GM12878 (cell line): ENCODE measurements at regions not wholly inside any gene's neighbourhood (a gene's known extent, or its start where the extent isn't known, plus 50 kb on each side); places are given as distances from the start of the nearest gene placed in this dataset.

Source experiments
- ATAC-seq: fragments of 200-7000 bp; cut with Tn5 transposase; 3 replicates; pipeline ENCODE4 v1.9.1; 2020; ENCODE audit warnings: mild to moderate bottlenecking, moderate library complexity
- BruUV-seq: library from RNA; stranded (reverse); fragments of 400-500 nt; replicated peaks from 2 replicates; lab custom pipeline; 2021; lab: Mats Ljungman, UMichigan
- CTCF ChIA-PET: fragments of 300-600 bp; sonication (Branson Sonifier 250); formaldehyde crosslinking; extraction: SDS; loops from one replicate; lab custom pipeline; 2021; ENCODE audit warnings: inconsistent platforms; lab: Yijun Ruan, JAX
- POLR2A ChIA-PET: fragments of 350-600 bp; formaldehyde crosslinking; extraction: SDS; loops from one replicate; lab custom pipeline; 2021; ENCODE audit warnings: inconsistent platforms; lab: Charles Lee
- RAD21 ChIA-PET: fragments of 300-600 bp; sonication (Branson Sonifier 250); formaldehyde crosslinking; loops from one replicate; lab custom pipeline; 2023; ENCODE audit warnings: antibody characterized with exemption; ENCODE audit not compliant: unreplicated experiment; lab: Charles Lee
- SMC1A ChIA-PET: fragments of 300-600 bp; sonication (Branson Sonifier 250); formaldehyde crosslinking; loops from one replicate; lab custom pipeline; 2023; ENCODE audit not compliant: unreplicated experiment, uncharacterized antibody; lab: Charles Lee
- DNase-seq: peaks from one replicate; pipeline ENCODE4 v3.0.0-alpha.2; 2011; ENCODE audit warnings: low read depth, low spot score
- FAIRE-seq: peaks from 3 replicates; lab custom pipeline; 2011; peaks lifted over from hg19 to GRCh38; lab: Jason Lieb, UNC
- H2AFZ ChIP-seq: 2 replicates; pipeline ENCODE4 v1.6.0; 2011; ENCODE audit warnings: low read depth, low read length, control low read depth; ENCODE audit not compliant: control insufficient read depth
- H3K27ac ChIP-seq: 2 replicates; pipeline ENCODE4 v1.5.1; 2011; ENCODE audit warnings: control low read depth; ENCODE audit not compliant: control insufficient read depth, insufficient read depth
- H3K27me3 ChIP-seq, 2 experiments: replicated peaks in 1 of 2; 2 replicates each; pipeline versions ENCODE4 v1.6.0 to v1.6.1; 2011; ENCODE audit warnings: low read length in 1 of 2; ENCODE audit not compliant: control insufficient read depth in 2 of 2, insufficient read depth in 2 of 2
- H3K36me3 ChIP-seq, 2 experiments: 2 replicates each; pipeline ENCODE4 v1.5.1; 2011; ENCODE audit warnings: low read length in 1 of 2; ENCODE audit not compliant: control insufficient read depth in 2 of 2, insufficient read depth in 2 of 2
- H3K4me1 ChIP-seq: 2 replicates; pipeline ENCODE4 v1.6.1; 2011; ENCODE audit warnings: mild to moderate bottlenecking, low read length, moderate library complexity, mixed read lengths; ENCODE audit not compliant: control insufficient read depth, insufficient read depth
- H3K4me2 ChIP-seq: 2 replicates; pipeline ENCODE4 v1.6.0; 2011; ENCODE audit warnings: control low read depth; ENCODE audit not compliant: control insufficient read depth, insufficient read depth
- H3K4me3 ChIP-seq: fragments of 200-600 bp; sonication (generic); 2 replicates; pipeline ENCODE4 v1.5.1; 2016
- H3K79me2 ChIP-seq: 2 replicates; pipeline ENCODE4 v1.6.0; 2011; ENCODE audit warnings: low read length; ENCODE audit not compliant: control insufficient read depth, insufficient read depth
- H3K9ac ChIP-seq: 2 replicates; pipeline ENCODE4 v1.8.0; 2011; ENCODE audit warnings: low read length, control low read depth, mixed read lengths; ENCODE audit not compliant: control insufficient read depth, insufficient read depth
- H3K9me3 ChIP-seq: replicated peaks from 3 replicates; pipeline ENCODE4 v1.5.1; 2011; ENCODE audit warnings: mild to moderate bottlenecking, low read length; ENCODE audit not compliant: control insufficient read depth, insufficient read depth
- H4K20me1 ChIP-seq: 2 replicates; pipeline ENCODE4 v1.6.0; 2011; ENCODE audit not compliant: control insufficient read depth, insufficient read depth
- BHLHE40 ChIP-seq, 2 experiments: fragments of 450-650 bp in 1 of 2; IDR thresholded peaks; 2 replicates each; pipeline ENCODE4 v1.6.1; 2011 to 2017; ENCODE audit warnings: low read depth in 2 of 2, borderline replicate concordance in 1 of 2, improper control_type of control experiment in 1 of 2, low read length in 1 of 2, mild to moderate bottlenecking in 1 of 2
- E2F8 ChIP-seq: fragments of 450-650 bp; IDR thresholded peaks from 2 replicates; pipeline ENCODE4 v1.6.1; 2018; ENCODE audit warnings: mild to moderate bottlenecking, low read depth, moderate library complexity; ENCODE audit not compliant: partially characterized antibody
- EGR1 ChIP-seq, 2 experiments: IDR thresholded peaks; 1 replicate in 1 of 2; 2 replicates in 1 of 2; pipeline ENCODE4 v1.6.1; 2011 to 2012; ENCODE audit warnings: low read depth in 2 of 2, low read length in 2 of 2, borderline replicate concordance in 1 of 2, mild to moderate bottlenecking in 1 of 2, moderate library complexity in 1 of 2
- FOS ChIP-seq: IDR thresholded peaks from 3 replicates; pipeline ENCODE4 v1.6.1; 2011; ENCODE audit warnings: borderline replicate concordance; ENCODE audit not compliant: insufficient read length; ENCODE audit errors: extremely low read depth
- HCFC1 ChIP-seq: fragments of 150-350 bp; IDR thresholded peaks from 2 replicates; pipeline ENCODE4 v1.6.1; 2014; ENCODE audit warnings: low read length
- HDGF ChIP-seq: fragments of 450-650 bp; IDR thresholded peaks from 2 replicates; pipeline ENCODE4 v1.6.1; 2016; ENCODE audit warnings: antibody characterized with exemption
- HSF1 ChIP-seq: fragments of 150-350 bp; IDR thresholded peaks from 2 replicates; pipeline ENCODE4 v1.6.1; 2014; ENCODE audit warnings: mild to moderate bottlenecking, low read depth, low read length
- NBN ChIP-seq: fragments of 450-650 bp; IDR thresholded peaks from 2 replicates; pipeline ENCODE4 v1.6.1; 2016
- RAD21 ChIP-seq: IDR thresholded peaks from 2 replicates; pipeline ENCODE4 v1.6.1; 2011; ENCODE audit warnings: mild to moderate bottlenecking, low read depth, low read length, moderate library complexity; ENCODE audit not compliant: insufficient read depth
- SREBF1 ChIP-seq: IDR thresholded peaks from 2 replicates; pipeline ENCODE4 v1.6.1; 2012; ENCODE audit warnings: mild to moderate bottlenecking, low read length
- STAT1 ChIP-seq: fragments of 450-650 bp; conservative IDR thresholded peaks from 2 replicates; pipeline ENCODE4 v1.6.1; 2014; ENCODE audit warnings: antibody characterized with exemption, mild to moderate bottlenecking
- SUPT20H ChIP-seq: IDR thresholded peaks from 2 replicates; pipeline ENCODE4 v1.6.1; 2011; ENCODE audit warnings: low read depth, mild to moderate bottlenecking, low read length, moderate library complexity, borderline replicate concordance; ENCODE audit not compliant: control insufficient read depth
- SUZ12 ChIP-seq: fragments of 200-600 bp; sonication (generic); IDR thresholded peaks from one replicate; pipeline ENCODE4 v1.6.1; 2018; ENCODE audit warnings: antibody characterized with exemption, mild to moderate bottlenecking; ENCODE audit not compliant: unreplicated experiment
- ZNF217 ChIP-seq: fragments of 450-650 bp; IDR thresholded peaks from 2 replicates; pipeline ENCODE4 v1.6.1; 2017; ENCODE audit warnings: antibody characterized with exemption, mild to moderate bottlenecking
- WGBS: methylation state at CpG from one replicate; pipeline ENCODE4 v1.1.6; 2016; ENCODE audit warnings: low lambda C conversion rate; ENCODE audit not compliant: insufficient replicate concordance, insufficient coverage; ENCODE audit errors: missing lambda C conversion rate; 5-methylcytosine and 5-hydroxymethylcytosine counted together
- in situ Hi-C: fragments of 300-500 bp; cut with MboI; formaldehyde crosslinking; loops from 9 replicates; pipeline ENCODE4 v1.14.3; 2018; ENCODE audit warnings: mixed read lengths
- intact Hi-C: fragments of 100-400 bp; cut with micrococcal nuclease; formaldehyde crosslinking; loops from one replicate; pipeline ENCODE4 v1.14.2; 2022; ENCODE audit not compliant: unreplicated experiment

- no peak for ATAC-seq
- ChIA-PET POLR2A (no interaction called here), SMC1A (no interaction called here), CTCF (no interaction called here), RAD21 (no interaction called here)
- TF ChIP-seq HCFC1, result no peak
- H3K36me3 ChIP-seq, result no peaks in the 10 kb centered on the region
- H3K27me3 ChIP-seq, result no peaks in the 10 kb centered on the region
- in situ Hi-C loops (no loop called here), intact Hi-C loops (no loop called here)
- H4K20me1 ChIP-seq, result no peaks in the 10 kb centered on the region
- no peak overlapping the region for H3K27ac ChIP-seq
- no peak overlapping the region for H2AFZ ChIP-seq
- H3K9me3 ChIP-seq, result no peaks in the 10 kb centered on the region
- H3K4me3 ChIP-seq, result no peak overlapping the region
- no peak overlapping the region for H3K4me2 ChIP-seq
- WGBS, result 31% methylated on average over 22 of the region's 22 CpGs
- no peaks in the 10 kb centered on the region for H3K79me2 ChIP-seq
- no TSS peak for BruUV-seq
- no peak for DNase-seq
- no peak for FAIRE-seq
- peaks cover 9% of the 10 kb centered on the region for H3K4me1 ChIP-seq
- H3K9ac ChIP-seq, result no peak overlapping the region
Observed at GRCh38 chr7:139561-140243, 52.7 kb upstream of the FAM20C start.

- DNase-seq (no peak), FAIRE-seq (no peak)
- POLR2A ChIA-PET, result no interaction called here
- TF ChIP-seq SUZ12 (no peak), ZNF217 (no peak), RAD21 (no peak), E2F8 (no peak), NBN (no peak), SREBF1 (no peak), HSF1 (no peak), EGR1 (IDR thresholded peaks at IDR 0.05; ENCODE audit: borderline replicate concordance in 1 of 2, low read depth in 2 of 2, low read length in 2 of 2) (no peak), HDGF (no peak), SUPT20H (no peak), FOS (no peak), STAT1 (no peak), BHLHE40 (IDR thresholded peaks at IDR 0.05; ENCODE audit: borderline replicate concordance in 1 of 2, low read depth in 2 of 2, low read length in 1 of 2) (no peak)
Observed at GRCh38 chr7:140996-141395, 51.4 kb upstream of the FAM20C start.

More at GRCh38 chr7:140996-141395, 51.4 kb upstream of the FAM20C start:
- H3K9me3 ChIP-seq, result no peaks in the 10 kb centered on the region
- H3K9ac ChIP-seq, result no peak overlapping the region
- intact Hi-C loops, result no loop called here
- BruUV-seq, result no TSS peak
- no peak overlapping the region for H3K27ac ChIP-seq
- peaks cover 9% of the 10 kb centered on the region for H3K4me1 ChIP-seq
- SMC1A ChIA-PET, result no interaction called here
- 53% methylated on average over 6 of the region's 6 CpGs for WGBS
- H2AFZ ChIP-seq, result no peak overlapping the region
- in situ Hi-C loops, result no loop called here
- no peaks in the 10 kb centered on the region for H4K20me1 ChIP-seq
- H3K79me2 ChIP-seq, result no peaks in the 10 kb centered on the region
- no peak for ATAC-seq
- no peak overlapping the region for H3K4me2 ChIP-seq
- H3K4me3 ChIP-seq, result no peak overlapping the region
- RAD21 ChIA-PET, result no interaction called here
- H3K27me3 ChIP-seq, result no peaks in the 10 kb centered on the region
- H3K36me3 ChIP-seq, result no peaks in the 10 kb centered on the region
- CTCF ChIA-PET, result no interaction called here
